ENCODE measurements at regions not wholly inside any gene's neighbourhood (a gene's known extent, or its start where the extent isn't known, plus 50 kb on each side); places are given as distances from the start of the nearest gene placed in this dataset.

- peak; percentile 90 for DNase-seq (ENCODE audit: low read depth)
- TF ChIP-seq CTCF (IDR thresholded peaks at IDR 0.05; ENCODE audit: insufficient read depth, low read depth, low read length), result no peak
- H3K4me3 ChIP-seq (ENCODE audit: low read depth, low read length), result no peak overlapping the region
These were observed 236.0 kb downstream of the IRF8 start for GRCh38 chr16:86134802-86135461.

- no peak for DNase-seq (ENCODE audit: low read depth)
- no peak for TF ChIP-seq CTCF (IDR thresholded peaks at IDR 0.05; ENCODE audit: insufficient read depth, low read depth, low read length)
These were observed 238.4 kb downstream of the IRF8 start for GRCh38 chr16:86137359-86137758.

GRCh38 chr16:86138121-86139085 is 239.4 kb downstream of the IRF8 start:
- TF ChIP-seq CTCF (IDR thresholded peaks at IDR 0.05; ENCODE audit: insufficient read depth, low read depth, low read length), result no peak
- no peak for DNase-seq (ENCODE audit: low read depth)
- H3K4me3 ChIP-seq (ENCODE audit: low read depth, low read length), result no peak overlapping the region

More at GRCh38 chr16:86137359-86137758, 238.4 kb downstream of the IRF8 start:
- H3K4me3 ChIP-seq (ENCODE audit: low read depth, low read length), result no peak overlapping the region

- DNase-seq (ENCODE audit: low read depth), result no peak
- no peak overlapping the region for H3K4me3 ChIP-seq (ENCODE audit: low read depth, low read length)
- TF ChIP-seq CTCF (IDR thresholded peaks at IDR 0.05; ENCODE audit: insufficient read depth, low read depth, low read length), result no peak
These were observed 243.9 kb downstream of the IRF8 start for GRCh38 chr16:86142801-86143236.

- DNase-seq (ENCODE audit: low read depth), result no peak
- H3K4me3 ChIP-seq (ENCODE audit: low read depth, low read length), result no peak overlapping the region
- no peak for TF ChIP-seq CTCF (IDR thresholded peaks at IDR 0.05; ENCODE audit: insufficient read depth, low read depth, low read length)
These were observed 244.7 kb downstream of the IRF8 start for GRCh38 chr16:86143666-86144065.

- no peak for DNase-seq (ENCODE audit: low read depth)
- no peak overlapping the region for H3K4me3 ChIP-seq (ENCODE audit: low read depth, low read length)
- TF ChIP-seq CTCF (IDR thresholded peaks at IDR 0.05; ENCODE audit: insufficient read depth, low read depth, low read length), result no peak
These were observed 246.7 kb downstream of the IRF8 start for GRCh38 chr16:86145669-86146068.

All from fibroblast of villous mesenchyme (primary cell).